T1000 (cell line): ENCODE measurements at regions not wholly inside any gene's neighbourhood (a gene's known extent, or its start where the extent isn't known, plus 50 kb on each side); places are given as distances from the start of the nearest gene placed in this dataset.

Experiments used
- DNase-seq: peaks from one replicate; lab custom pipeline; 2025; ENCODE audit warnings: mixed read lengths; lab: John Stamatoyannopoulos, UW

GRCh38 chr3:182725372-182726251 is 67.7 kb upstream of the ATP11B start:
- DNase-seq = no peak

GRCh38 chr3:182726258-182727142 is 66.8 kb upstream of the ATP11B start:
- no peak for DNase-seq

- no peak for DNase-seq
Observed at GRCh38 chr3:182728238-182728637, 65.1 kb upstream of the ATP11B start.

- DNase-seq = no peak
Observed at GRCh38 chr3:182729903-182730674, 63.2 kb upstream of the ATP11B start.

GRCh38 chr3:182730675-182731042 is 62.6 kb upstream of the ATP11B start:
- DNase-seq = no peak

GRCh38 chr3:182731764-182732163 is 61.5 kb upstream of the ATP11B start:
- DNase-seq = no peak

- DNase-seq = no peak
Observed at GRCh38 chr3:182732232-182733015, 60.9 kb upstream of the ATP11B start.

- no peak for DNase-seq
Observed at GRCh38 chr3:182735672-182736071, 57.6 kb upstream of the ATP11B start.

GRCh38 chr3:182737825-182738224 is 55.5 kb upstream of the ATP11B start:
- no peak for DNase-seq

GRCh38 chr3:182738583-182739411 is 54.5 kb upstream of the ATP11B start:
- no peak for DNase-seq

GRCh38 chr3:182739619-182740018 is 53.7 kb upstream of the ATP11B start:
- DNase-seq = no peak

- DNase-seq = no peak
Observed at GRCh38 chr3:182740710-182741109, 52.6 kb upstream of the ATP11B start.

GRCh38 chr3:182741214-182741613 is 52.1 kb upstream of the ATP11B start:
- no peak for DNase-seq
